ENCODE measurements at regions not wholly inside any gene's neighbourhood (a gene's known extent, or its start where the extent isn't known, plus 50 kb on each side); places are given as distances from the start of the nearest gene placed in this dataset.
"Not testable (repeated sequence)": the region's sequence is repeated elsewhere in the genome, so short reads cannot be mapped to it uniquely, and the experiment has no call there.

GRCh38 chr6:15121443-15121842, 124.4 kb upstream of the JARID2 start:
- DNase-seq (ENCODE audit: low spot score), result no peak

- DNase-seq (ENCODE audit: low spot score), result no peak
These were observed 123.8 kb upstream of the JARID2 start for GRCh38 chr6:15121977-15122550.

- no peak for DNase-seq (ENCODE audit: low spot score)
These were observed 116.0 kb upstream of the JARID2 start for GRCh38 chr6:15129887-15130286.

- DNase-seq (ENCODE audit: low spot score), result no peak
These were observed 114.6 kb upstream of the JARID2 start for GRCh38 chr6:15131234-15131633.

- no peak for DNase-seq (ENCODE audit: low spot score)
These were observed 114.2 kb upstream of the JARID2 start for GRCh38 chr6:15131651-15132061.

- no peak for DNase-seq (ENCODE audit: low spot score)
These were observed 113.7 kb upstream of the JARID2 start for GRCh38 chr6:15132167-15132566.

GRCh38 chr6:15132854-15133670, 112.8 kb upstream of the JARID2 start:
- peak; percentile 85 for DNase-seq (ENCODE audit: low spot score)

GRCh38 chr6:15137086-15137485, 108.8 kb upstream of the JARID2 start:
- DNase-seq (ENCODE audit: low spot score), result no peak

- DNase-seq (ENCODE audit: low spot score), result no peak
These were observed 102.8 kb upstream of the JARID2 start for GRCh38 chr6:15143086-15143485.

- DNase-seq (ENCODE audit: low spot score), result no peak
These were observed 102.3 kb upstream of the JARID2 start for GRCh38 chr6:15143540-15143939.

- no peak for DNase-seq (ENCODE audit: low spot score)
These were observed 100.0 kb upstream of the JARID2 start for GRCh38 chr6:15145821-15146220.

GRCh38 chr6:15147827-15148226, 98.0 kb upstream of the JARID2 start:
- no peak for DNase-seq (ENCODE audit: low spot score)

GRCh38 chr6:15148356-15148946, 97.4 kb upstream of the JARID2 start:
- DNase-seq (ENCODE audit: low spot score), result peak; percentile 72

- no peak for DNase-seq (ENCODE audit: low spot score)
These were observed 95.7 kb upstream of the JARID2 start for GRCh38 chr6:15150207-15150606.

GRCh38 chr6:15152700-15153099, 93.2 kb upstream of the JARID2 start:
- peak; percentile 25 for DNase-seq (ENCODE audit: low spot score)

- DNase-seq (ENCODE audit: low spot score), result no peak
These were observed 92.7 kb upstream of the JARID2 start for GRCh38 chr6:15153191-15153590.

GRCh38 chr6:15157479-15157878, 88.4 kb upstream of the JARID2 start:
- DNase-seq (ENCODE audit: low spot score), result no peak

- no peak for DNase-seq (ENCODE audit: low spot score)
These were observed 86.8 kb upstream of the JARID2 start for GRCh38 chr6:15158821-15159619.

- DNase-seq (ENCODE audit: low spot score), result no peak
These were observed 85.1 kb upstream of the JARID2 start for GRCh38 chr6:15160812-15161211.

- not testable (repeated sequence) for DNase-seq (ENCODE audit: low spot score)
These were observed 81.0 kb upstream of the JARID2 start for GRCh38 chr6:15164855-15165254.

- DNase-seq (ENCODE audit: low spot score), result no peak
These were observed 79.7 kb upstream of the JARID2 start for GRCh38 chr6:15166121-15166520.

GRCh38 chr6:15170126-15170525, 75.7 kb upstream of the JARID2 start:
- DNase-seq (ENCODE audit: low spot score), result no peak

- no peak for DNase-seq (ENCODE audit: low spot score)
These were observed 74.8 kb upstream of the JARID2 start for GRCh38 chr6:15171026-15171425.
